B cell (primary cell): ENCODE measurements at regions not wholly inside any gene's neighbourhood (a gene's known extent, or its start where the extent isn't known, plus 50 kb on each side); places are given as distances from the start of the nearest gene placed in this dataset.

ENCODE experiments used
- ATAC-seq: fragments of 200-7000 bp; cut with Tn5 transposase; one replicate; pipeline ENCODE4 v1.10.0; 2021; ENCODE audit warnings: low read depth, mild to moderate bottlenecking, moderate number of reproducible peaks, moderate library complexity
- CTCF ChIA-PET: fragments of 350-600 bp; sonication (Branson Sonifier 250); formaldehyde crosslinking; loops from one replicate; lab custom pipeline; 2021; ENCODE audit warnings: antibody characterized with exemption, inconsistent platforms; lab: Charles Lee
- POLR2A ChIA-PET: fragments of 350-600 bp; sonication (Branson Sonifier 250); formaldehyde crosslinking; loops from one replicate; lab custom pipeline; 2021; ENCODE audit warnings: antibody characterized with exemption; lab: Charles Lee
- DNase-seq: peaks from one replicate; pipeline ENCODE4 v3.0.0; 2013
- H2AFZ ChIP-seq: 2 replicates; pipeline ENCODE4 v1.6.1; 2012; ENCODE audit warnings: mild to moderate bottlenecking, low read depth, low read length; ENCODE audit not compliant: insufficient read depth, poor library complexity, severe bottlenecking
- H3K27ac ChIP-seq, 2 donors: 1 replicate in 1 of 2; 2 replicates in 1 of 2; pipeline ENCODE4 v1.5.1; 2012 to 2013; ENCODE audit warnings: low read length in 2 of 2, mild to moderate bottlenecking in 2 of 2, moderate library complexity in 1 of 2
- H3K27me3 ChIP-seq, 4 experiments: fragments of 200-600 bp in 1 of 4; sonication (generic) in 1 of 4; replicated peaks in 1 of 4; 1 replicate in 2 of 4; 2 replicates in 2 of 4; pipeline versions ENCODE4 v1.6.1 to v1.7.0; 2013 to 2016; ENCODE audit warnings: low read length in 3 of 4, mild to moderate bottlenecking in 2 of 4, mixed read lengths in 1 of 4, moderate library complexity in 1 of 4; ENCODE audit not compliant: insufficient read depth in 4 of 4, control insufficient read depth in 3 of 4; ENCODE audit errors: control extremely low read depth in 1 of 4
- H3K36me3 ChIP-seq, 2 experiments: replicated peaks in 1 of 2; 1 replicate in 1 of 2; 2 replicates in 1 of 2; pipeline versions ENCODE4 v1.6.1 to v1.7.1; 2013; ENCODE audit warnings: low read length in 1 of 2; ENCODE audit not compliant: insufficient read depth in 2 of 2, control insufficient read depth in 1 of 2; ENCODE audit errors: control extremely low read depth in 1 of 2, extremely low read depth in 1 of 2
- H3K4me1 ChIP-seq, 2 donors: fragments of 200-600 bp in 1 of 2; sonication (generic) in 1 of 2; 1 replicate in 1 of 2; 2 replicates in 1 of 2; pipeline versions ENCODE4 v1.5.1 to v1.6.1; 2013 to 2017; ENCODE audit warnings: low read length in 2 of 2; ENCODE audit not compliant: control insufficient read depth in 2 of 2, insufficient read depth in 2 of 2
- H3K4me2 ChIP-seq: replicated peaks from 2 replicates; pipeline ENCODE3; 2012; ENCODE audit warnings: mild to moderate bottlenecking, low read depth, low read length; ENCODE audit not compliant: poor library complexity, severe bottlenecking
- H3K4me3 ChIP-seq, 5 experiments: fragments of 200-600 bp in 1 of 5; sonication (generic) in 1 of 5; 1 replicate in 3 of 5; 2 replicates in 2 of 5; pipeline versions ENCODE4 v1.5.1 to v1.7.0; 2011 to 2016; ENCODE audit warnings: low read length in 4 of 5, mild to moderate bottlenecking in 4 of 5, low read depth in 2 of 5, control low read depth in 1 of 5, moderate library complexity in 1 of 5; ENCODE audit not compliant: insufficient read depth in 1 of 5; ENCODE audit errors: control extremely low read depth in 1 of 5, extremely low read depth in 1 of 5
- H3K79me2 ChIP-seq: fragments of 200-600 bp; sonication (generic); one replicate; pipeline ENCODE4 v1.6.0; 2016; ENCODE audit warnings: low read length; ENCODE audit not compliant: control insufficient read depth, insufficient read depth
- H3K9ac ChIP-seq: fragments of 200-600 bp; sonication (generic); 2 replicates; pipeline ENCODE4 v1.6.1; 2017; ENCODE audit warnings: mild to moderate bottlenecking, low read length, moderate library complexity
- H3K9me3 ChIP-seq, 3 donors: one replicate each; pipeline versions ENCODE4 v1.6.1 to v1.7.1; 2013; ENCODE audit warnings: low read length in 2 of 3; ENCODE audit not compliant: control insufficient read depth in 2 of 3, insufficient read depth in 1 of 3; ENCODE audit errors: control extremely low read depth in 1 of 3
- H4K20me1 ChIP-seq: 2 replicates; pipeline ENCODE4 v1.6.0; 2012; ENCODE audit warnings: mild to moderate bottlenecking, low read length; ENCODE audit not compliant: insufficient read depth, control insufficient read depth, poor library complexity, severe bottlenecking
- H3K27ac Mint-ChIP-seq: one replicate; pipeline ENCODE4 v1.8.0; 2021; ENCODE audit warnings: mixed read lengths
- H3K27me3 Mint-ChIP-seq: one replicate; pipeline ENCODE4 v1.8.0; 2021; ENCODE audit warnings: mixed read lengths
- H3K4me1 Mint-ChIP-seq: one replicate; pipeline ENCODE4 v1.8.0; 2021; ENCODE audit warnings: mixed read lengths
- H3K4me3 Mint-ChIP-seq: one replicate; pipeline ENCODE4 v1.8.0; 2021; ENCODE audit warnings: mixed read lengths
- H3K9me3 Mint-ChIP-seq: one replicate; pipeline ENCODE4 v1.8.0; 2022; ENCODE audit warnings: mixed read lengths; ENCODE audit not compliant: insufficient read depth
- CTCF ChIP-seq: fragments of 200-600 bp; IDR thresholded peaks from one replicate; pipeline ENCODE4 v1.8.0; 2022; ENCODE audit warnings: antibody characterized with exemption, mild to moderate bottlenecking
- EZH2 ChIP-seq: IDR thresholded peaks from 2 replicates; pipeline ENCODE4 v1.6.1; 2012; ENCODE audit warnings: borderline replicate concordance, low read depth, mild to moderate bottlenecking, moderate library complexity, low read length; ENCODE audit not compliant: insufficient read depth, poor library complexity, severe bottlenecking
- WGBS: methylation state at CpG from one replicate; pipeline ENCODE4 v1.1.5; 2013; ENCODE audit warnings: missing lambda C conversion rate; ENCODE audit not compliant: insufficient coverage; 5-methylcytosine and 5-hydroxymethylcytosine counted together
- intact Hi-C: fragments of 100-400 bp; cut with micrococcal nuclease; formaldehyde crosslinking; loops from one replicate; pipeline ENCODE4 v1.10.0; 2022

DNA sequence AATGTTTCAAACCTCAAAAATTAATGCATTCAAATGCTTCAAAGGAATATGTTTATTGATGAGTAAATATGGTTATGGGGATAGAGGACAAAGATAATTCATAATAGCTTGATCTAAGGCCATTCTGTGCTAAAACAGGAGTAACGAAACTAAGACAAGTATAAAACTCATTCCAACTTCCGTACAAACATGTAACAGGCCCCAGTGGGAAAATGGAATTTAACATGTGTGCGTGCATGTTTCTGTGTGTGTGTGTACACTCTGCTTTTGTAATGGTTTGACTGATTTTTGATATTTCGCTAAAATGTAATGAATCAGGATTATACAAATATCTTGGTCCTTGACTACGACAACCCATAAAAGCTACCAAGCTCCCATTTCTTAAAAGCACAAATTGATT is 91.0 kb downstream of the KLF12 start:
- WGBS = no CpG with 5 or more reads among the region's 5 CpGs
- DNase-seq (no peak), ATAC-seq (no peak)
- H3K9me3 Mint-ChIP-seq = no peaks in the 10 kb centered on the region
- Histone ChIP-seq H3K9ac (no peak overlapping the region), H4K20me1 (peaks cover 15% of the 10 kb centered on the region), H3K27me3 (no peaks in the 10 kb centered on the region), H3K79me2 (peaks cover 89% of the 10 kb centered on the region), H3K27ac (no peak overlapping the region), H2AFZ (no peak overlapping the region), H3K4me3 (no peak overlapping the region), H3K4me1 (peaks cover 8 to 11% of the 10 kb centered on the region in 2 donors), H3K36me3 (peaks cover 2 to 3% of the 10 kb centered on the region in 2 experiments), H3K9me3 (no peaks in the 10 kb centered on the region), H3K4me2 (no peak overlapping the region)
- H3K4me1 Mint-ChIP-seq = peaks cover 46% of the 10 kb centered on the region
- TF ChIP-seq EZH2 (no peak), CTCF (no peak)
- intact Hi-C loops = no loop called here
- ChIA-PET CTCF (no interaction called here), POLR2A (no interaction called here)
- H3K27ac Mint-ChIP-seq = no peak overlapping the region
- H3K27me3 Mint-ChIP-seq = no peaks in the 10 kb centered on the region
- H3K4me3 Mint-ChIP-seq = no peak overlapping the region

DNA sequence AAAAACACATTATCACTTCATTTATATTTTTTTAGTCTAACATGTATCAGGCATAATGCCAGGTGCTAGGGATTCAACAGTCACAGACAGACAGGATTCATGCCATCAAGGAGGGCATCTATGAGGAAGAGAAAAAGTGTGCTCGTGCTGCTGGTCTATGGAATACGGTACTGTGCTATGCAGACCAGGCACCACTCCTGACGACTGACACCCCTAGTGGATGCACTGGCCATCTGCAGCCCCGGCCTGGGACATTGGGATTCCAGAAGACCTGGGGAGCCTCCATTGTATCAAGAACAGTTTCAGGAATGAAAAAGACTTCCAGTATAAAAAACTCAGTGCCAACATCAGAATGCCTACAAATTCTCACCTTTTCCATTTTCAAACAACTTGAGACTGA is 94.0 kb downstream of the KLF12 start:
- intact Hi-C loops = no loop called here
- Histone ChIP-seq H3K9ac (no peak overlapping the region), H3K79me2 (peaks cover 90% of the 10 kb centered on the region), H3K4me3 (no peak overlapping the region), H2AFZ (no peak overlapping the region), H3K27ac (no peak overlapping the region), H3K4me2 (no peak overlapping the region), H3K27me3 (no peaks in the 10 kb centered on the region), H3K4me1 (peaks cover 13 to 18% of the 10 kb centered on the region in 2 donors), H3K36me3 (peaks cover 3 to 6% of the 10 kb centered on the region in 2 experiments), H4K20me1 (peaks cover 25% of the 10 kb centered on the region), H3K9me3 (no peaks in the 10 kb centered on the region)
- ChIA-PET CTCF (interaction anchor here (0.8 to 0.9 kb wide), 2 partner anchors 29 to 70 kb away, joined by 3 read pairs; no protein-coding TSS in a partner anchor), POLR2A (no interaction called here)
- 89% methylated on average over 3 of the region's 4 CpGs for WGBS
- no peak for TF ChIP-seq EZH2
- TF ChIP-seq CTCF = peak; percentile 49
- Mint-ChIP-seq H3K27ac (no peak overlapping the region), H3K9me3 (no peaks in the 10 kb centered on the region), H3K4me3 (no peak overlapping the region), H3K27me3 (no peaks in the 10 kb centered on the region), H3K4me1 (peaks cover 58% of the 10 kb centered on the region)
- DNase-seq = peak; percentile 31
- ATAC-seq = peak; percentile 67
